ENCODE measurements at regions not wholly inside any gene's neighbourhood (a gene's known extent, or its start where the extent isn't known, plus 50 kb on each side); places are given as distances from the start of the nearest gene placed in this dataset.

GRCh38 chr1:216847397-216848036 is 124.3 kb upstream of the ESRRG start:
- TF ChIP-seq, protein P1, sequence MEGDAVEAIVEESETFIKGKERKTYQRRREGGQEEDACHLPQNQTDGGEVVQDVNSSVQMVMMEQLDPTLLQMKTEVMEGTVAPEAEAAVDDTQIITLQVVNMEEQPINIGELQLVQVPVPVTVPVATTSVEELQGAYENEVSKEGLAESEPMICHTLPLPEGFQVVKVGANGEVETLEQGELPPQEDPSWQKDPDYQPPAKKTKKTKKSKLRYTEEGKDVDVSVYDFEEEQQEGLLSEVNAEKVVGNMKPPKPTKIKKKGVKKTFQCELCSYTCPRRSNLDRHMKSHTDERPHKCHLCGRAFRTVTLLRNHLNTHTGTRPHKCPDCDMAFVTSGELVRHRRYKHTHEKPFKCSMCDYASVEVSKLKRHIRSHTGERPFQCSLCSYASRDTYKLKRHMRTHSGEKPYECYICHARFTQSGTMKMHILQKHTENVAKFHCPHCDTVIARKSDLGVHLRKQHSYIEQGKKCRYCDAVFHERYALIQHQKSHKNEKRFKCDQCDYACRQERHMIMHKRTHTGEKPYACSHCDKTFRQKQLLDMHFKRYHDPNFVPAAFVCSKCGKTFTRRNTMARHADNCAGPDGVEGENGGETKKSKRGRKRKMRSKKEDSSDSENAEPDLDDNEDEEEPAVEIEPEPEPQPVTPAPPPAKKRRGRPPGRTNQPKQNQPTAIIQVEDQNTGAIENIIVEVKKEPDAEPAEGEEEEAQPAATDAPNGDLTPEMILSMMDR (IDR thresholded peaks at IDR 0.05) = no peak
- H3K9me3 ChIP-seq = no peaks in the 10 kb centered on the region
- no peak for DNase-seq
- WGBS (ENCODE audit: insufficient coverage, low coverage, low lambda C conversion rate, missing lambda C conversion rate) = 61% methylated on average over 6 of the region's 6 CpGs
- H3K36me3 ChIP-seq = no peaks in the 10 kb centered on the region
- intact Hi-C loops (cut with DNase I) = no loop called here
- H3K27me3 ChIP-seq = no peaks in the 10 kb centered on the region
- no peak overlapping the region for H3K4me3 ChIP-seq
- no peak overlapping the region for H3K27ac ChIP-seq
- H3K4me1 ChIP-seq = no peaks in the 10 kb centered on the region
- no peak for ATAC-seq

GRCh38 chr1:216846339-216846738 is 123.1 kb upstream of the ESRRG start:
- Histone ChIP-seq H3K36me3 (no peaks in the 10 kb centered on the region), H3K4me1 (no peaks in the 10 kb centered on the region), H3K27me3 (no peaks in the 10 kb centered on the region), H3K9me3 (no peaks in the 10 kb centered on the region), H3K4me3 (no peak overlapping the region), H3K27ac (no peak overlapping the region)
- DNase-seq (no peak), ATAC-seq (no peak)
- 69% methylated on average over 4 of the region's 4 CpGs for WGBS (ENCODE audit: insufficient coverage, low coverage, low lambda C conversion rate, missing lambda C conversion rate)
- intact Hi-C loops (cut with DNase I) = no loop called here
- no peak for TF ChIP-seq POLR2A (IDR thresholded peaks at IDR 0.05)
- TF ChIP-seq, protein P1 (IDR thresholded peaks at IDR 0.05) = no peak

- no peaks in the 10 kb centered on the region for H3K4me1 ChIP-seq
- no peak overlapping the region for H3K4me3 ChIP-seq
- H3K9me3 ChIP-seq = no peaks in the 10 kb centered on the region
- no peak for ATAC-seq
- TF ChIP-seq POLR2A (IDR thresholded peaks at IDR 0.05) = no peak
- TF ChIP-seq, protein P1 (IDR thresholded peaks at IDR 0.05) = no peak
- intact Hi-C loops (cut with DNase I) = no loop called here
- H3K27ac ChIP-seq = no peak overlapping the region
- no peak for DNase-seq
- H3K36me3 ChIP-seq = no peaks in the 10 kb centered on the region
- H3K27me3 ChIP-seq = no peaks in the 10 kb centered on the region
- WGBS (ENCODE audit: insufficient coverage, low coverage, low lambda C conversion rate, missing lambda C conversion rate) = 60% methylated on average over 4 of the region's 5 CpGs
Measured at GRCh38 chr1:216843409-216843808, 120.2 kb upstream of the ESRRG start.

DNA sequence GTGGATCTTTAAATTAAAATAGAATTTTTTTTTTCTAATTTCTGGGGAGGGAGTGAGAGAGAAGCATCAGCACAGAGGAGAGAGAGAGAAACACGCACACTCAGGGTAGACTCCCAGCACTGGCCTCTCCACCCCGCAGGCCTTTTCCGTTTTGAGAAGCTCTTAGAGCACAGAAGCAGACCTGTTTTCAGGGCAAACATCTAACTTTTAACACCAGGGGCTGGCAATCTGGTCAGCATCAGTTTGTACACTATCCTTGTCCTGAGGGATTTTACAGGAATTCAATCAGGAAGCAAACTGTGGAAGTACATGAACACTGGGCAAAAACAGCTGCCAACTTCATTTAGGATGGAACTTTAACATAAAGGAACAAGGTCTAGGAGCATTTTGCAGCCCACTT is 117.9 kb upstream of the ESRRG start:
- H3K27ac ChIP-seq = no peak overlapping the region
- intact Hi-C loops (cut with DNase I) = no loop called here
- H3K9me3 ChIP-seq = no peaks in the 10 kb centered on the region
- no peak for TF ChIP-seq POLR2A (IDR thresholded peaks at IDR 0.05)
- TF ChIP-seq, protein P1 (IDR thresholded peaks at IDR 0.05) = no peak
- no peak for ATAC-seq
- H3K27me3 ChIP-seq = no peaks in the 10 kb centered on the region
- WGBS (ENCODE audit: insufficient coverage, low coverage, low lambda C conversion rate, missing lambda C conversion rate) = 58% methylated on average over 3 of the region's 3 CpGs
- no peaks in the 10 kb centered on the region for H3K4me1 ChIP-seq
- H3K4me3 ChIP-seq = no peak overlapping the region
- DNase-seq = no peak
- no peaks in the 10 kb centered on the region for H3K36me3 ChIP-seq

DNA sequence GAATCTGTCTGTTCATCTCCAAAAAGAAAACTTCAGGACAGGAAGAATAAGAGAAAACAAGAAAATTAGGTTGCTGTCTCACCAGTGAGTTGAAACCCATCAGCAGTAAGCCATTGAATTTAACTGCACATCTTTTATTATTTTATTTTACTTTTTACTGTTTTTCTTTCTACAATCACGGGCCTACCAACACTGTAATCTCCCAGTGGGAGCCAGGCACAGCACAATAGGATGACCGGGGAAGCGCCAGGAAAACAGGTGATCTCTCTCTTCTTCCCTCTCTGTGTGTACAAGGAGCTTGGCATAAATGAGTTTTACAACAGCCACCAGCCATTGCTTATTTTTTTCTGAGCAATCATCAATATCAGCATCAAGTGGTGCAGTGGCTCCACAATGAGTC is 113.1 kb upstream of the ESRRG start:
- Histone ChIP-seq H3K36me3 (no peaks in the 10 kb centered on the region), H3K27me3 (no peaks in the 10 kb centered on the region), H3K4me3 (no peak overlapping the region), H3K4me1 (no peaks in the 10 kb centered on the region), H3K9me3 (no peaks in the 10 kb centered on the region), H3K27ac (no peak overlapping the region)
- intact Hi-C loops (cut with DNase I) = no loop called here
- ATAC-seq (no peak), DNase-seq (no peak)
- TF ChIP-seq POLR2A (IDR thresholded peaks at IDR 0.05) = no peak
- TF ChIP-seq, protein P1 (IDR thresholded peaks at IDR 0.05) = no peak
- WGBS (ENCODE audit: insufficient coverage, low coverage, low lambda C conversion rate, missing lambda C conversion rate) = 18% methylated on average over 3 of the region's 3 CpGs
